Peyer's patch (tissue), 4 donors: ENCODE measurements at regions not wholly inside any gene's neighbourhood (a gene's known extent, or its start where the extent isn't known, plus 50 kb on each side); places are given as distances from the start of the nearest gene placed in this dataset.

ENCODE experiments used
- CTCF ChIP-seq, 6 experiments: fragments of 450-650 bp in 4 of 6; fragments of 200-600 bp in 2 of 6; sonication (generic) in 1 of 6; IDR thresholded peaks; one replicate each; pipeline ENCODE4 v1.5.1; 2017 to 2019; ENCODE audit warnings: antibody characterized with exemption in 6 of 6, mild to moderate bottlenecking in 3 of 6, moderate library complexity in 1 of 6
- POLR2A ChIP-seq, 2 donors: fragments of 450-650 bp; IDR thresholded peaks; one replicate each; pipeline ENCODE4 v1.5.1; 2017; ENCODE audit warnings: antibody characterized with exemption in 2 of 2, mild to moderate bottlenecking in 2 of 2, moderate library complexity in 2 of 2

- TF ChIP-seq CTCF (IDR thresholded peaks at IDR 0.05), result no peak
- no peak for TF ChIP-seq POLR2A (IDR thresholded peaks at IDR 0.05)
These were observed 1341.5 kb downstream of the BRD1 start for GRCh38 chr22:48486134-48486532.
